Stimulated activated CD4-positive, alpha-beta T cell treated with anti-CD3 and anti-CD28 coated beads, Interleukin-4, amount 100 ng/mL, for 1 hour (primary cell): ENCODE measurements at regions not wholly inside any gene's neighbourhood (a gene's known extent, or its start where the extent isn't known, plus 50 kb on each side); places are given as distances from the start of the nearest gene placed in this dataset.

Experiments used
- DNase-seq: peaks from one replicate; pipeline ENCODE4 v3.0.0-alpha.2; 2020

GRCh38 chr2:83595926-83596325 is 863.2 kb downstream of the SUCLG1 start:
- DNase-seq, result no peak

GRCh38 chr2:83595121-83595690 is 863.9 kb downstream of the SUCLG1 start:
- DNase-seq, result no peak

- DNase-seq, result no peak
These were observed 864.6 kb downstream of the SUCLG1 start for GRCh38 chr2:83594241-83595120.

- DNase-seq, result no peak
These were observed 871.8 kb downstream of the SUCLG1 start for GRCh38 chr2:83587309-83587708.

- no peak for DNase-seq
These were observed 873.8 kb downstream of the SUCLG1 start for GRCh38 chr2:83585250-83585649.

GRCh38 chr2:83584672-83585071 is 874.4 kb downstream of the SUCLG1 start:
- no peak for DNase-seq

- no peak for DNase-seq
These were observed 876.5 kb downstream of the SUCLG1 start for GRCh38 chr2:83582589-83582988.

GRCh38 chr2:83579507-83579906 is 879.6 kb downstream of the SUCLG1 start:
- no peak for DNase-seq

GRCh38 chr2:83578405-83578804 is 880.7 kb downstream of the SUCLG1 start:
- no peak for DNase-seq

- DNase-seq, result no peak
These were observed 884.5 kb downstream of the SUCLG1 start for GRCh38 chr2:83574614-83575013.

GRCh38 chr2:83573060-83573459 is 886.0 kb downstream of the SUCLG1 start:
- no peak for DNase-seq

GRCh38 chr2:83572400-83572799 is 886.7 kb downstream of the SUCLG1 start:
- no peak for DNase-seq

GRCh38 chr2:83567551-83567950 is 891.5 kb downstream of the SUCLG1 start:
- DNase-seq, result no peak

- DNase-seq, result no peak
These were observed 893.5 kb downstream of the SUCLG1 start for GRCh38 chr2:83565626-83566025.

- no peak for DNase-seq
These were observed 893.9 kb downstream of the SUCLG1 start for GRCh38 chr2:83565181-83565580.

GRCh38 chr2:83561592-83561991 is 897.5 kb downstream of the SUCLG1 start:
- no peak for DNase-seq

GRCh38 chr2:83536556-83536955 is 922.5 kb downstream of the SUCLG1 start:
- no peak for DNase-seq

- DNase-seq, result no peak
These were observed 924.7 kb downstream of the SUCLG1 start for GRCh38 chr2:83534416-83534815.

- DNase-seq, result no peak
These were observed 927.8 kb downstream of the SUCLG1 start for GRCh38 chr2:83531206-83531826.

- no peak for DNase-seq
These were observed 930.3 kb downstream of the SUCLG1 start for GRCh38 chr2:83528767-83529166.

- no peak for DNase-seq
These were observed 936.1 kb downstream of the SUCLG1 start for GRCh38 chr2:83522891-83523493.

GRCh38 chr2:83517727-83518368 is 941.2 kb downstream of the SUCLG1 start:
- no peak for DNase-seq

GRCh38 chr2:83516503-83516902 is 942.6 kb downstream of the SUCLG1 start:
- DNase-seq, result no peak
